ENCODE measurements at regions not wholly inside any gene's neighbourhood (a gene's known extent, or its start where the extent isn't known, plus 50 kb on each side); places are given as distances from the start of the nearest gene placed in this dataset.

- TF ChIP-seq CTCF (IDR thresholded peaks at IDR 0.05) (no peak), POLR2A (IDR thresholded peaks at IDR 0.05) (no peak)
These were observed 213.7 kb upstream of the ZIC3 start for GRCh38 chrX:137352101-137352660.
